ENCODE measurements at regions not wholly inside any gene's neighbourhood (a gene's known extent, or its start where the extent isn't known, plus 50 kb on each side); places are given as distances from the start of the nearest gene placed in this dataset.

- Mint-ChIP-seq H3K4me1 (no peaks in the 10 kb centered on the region), H3K27ac (no peak overlapping the region), H3K4me3 (no peak overlapping the region), H3K9me3 (ENCODE audit: insufficient read depth) (no peaks in the 10 kb centered on the region), H3K27me3 (no peaks in the 10 kb centered on the region)
- Histone ChIP-seq H3K36me3 (replicated peaks in 1 of 2; ENCODE audit: control extremely low read depth in 1 of 2, control insufficient read depth in 1 of 2, extremely low read depth in 1 of 2, insufficient read depth in 2 of 2, low read length in 1 of 2) (peaks cover 1 to 6% of the 10 kb centered on the region in 2 experiments), H3K27ac (ENCODE audit: low read length in 2 of 2) (no peak overlapping the region), H3K9me3 (ENCODE audit: control extremely low read depth in 1 of 3, control insufficient read depth in 2 of 3, insufficient read depth in 1 of 3, low read length in 2 of 3) (peaks cover 0 to 8% (median 0%) of the 10 kb centered on the region in 3 donors), H3K4me3 (ENCODE audit: control extremely low read depth in 1 of 5, extremely low read depth in 1 of 5, insufficient read depth in 1 of 5, low read depth in 2 of 5, low read length in 4 of 5) (no peak overlapping the region), H3K4me2 (replicated peaks; ENCODE audit: low read depth, low read length, poor library complexity, severe bottlenecking) (no peak overlapping the region), H2AFZ (ENCODE audit: insufficient read depth, low read depth, low read length, poor library complexity, severe bottlenecking) (no peak overlapping the region), H3K27me3 (replicated peaks in 1 of 4; ENCODE audit: control extremely low read depth in 1 of 4, control insufficient read depth in 3 of 4, insufficient read depth in 4 of 4, low read length in 3 of 4) (no peaks in the 10 kb centered on the region), H3K9ac (ENCODE audit: low read length) (no peak overlapping the region), H4K20me1 (ENCODE audit: control insufficient read depth, insufficient read depth, low read length, poor library complexity, severe bottlenecking) (peaks cover 83% of the 10 kb centered on the region), H3K4me1 (ENCODE audit: control insufficient read depth in 2 of 2, insufficient read depth in 2 of 2, low read length in 2 of 2) (no peaks in the 10 kb centered on the region), H3K79me2 (ENCODE audit: control insufficient read depth, insufficient read depth, low read length) (peaks cover 41% of the 10 kb centered on the region)
- ATAC-seq (ENCODE audit: low read depth) (no peak), DNase-seq (no peak)
- intact Hi-C loops (cut with micrococcal nuclease): no loop called here
- ChIA-PET POLR2A (no interaction called here), CTCF (interaction anchor here (1.0 kb wide), 1 partner anchor 13 kb away, joined by 4 read pairs; no protein-coding TSS in a partner anchor)
- WGBS (ENCODE audit: insufficient coverage): 92% methylated on average over 8 of the region's 13 CpGs
- no peak for TF ChIP-seq CTCF (IDR thresholded peaks at IDR 0.05)
- TF ChIP-seq EZH2 (IDR thresholded peaks at IDR 0.05; ENCODE audit: borderline replicate concordance, insufficient read depth, low read depth, low read length, poor library complexity, severe bottlenecking): no peak
Measured at GRCh38 chr22:49619301-49619700, 208.4 kb downstream of the BRD1 start.

GRCh38 chr22:49618677-49618953 is 209.1 kb downstream of the BRD1 start:
- H3K4me3 ChIP-seq (ENCODE audit: control extremely low read depth in 1 of 5, extremely low read depth in 1 of 5, insufficient read depth in 1 of 5, low read depth in 2 of 5, low read length in 4 of 5): no peak overlapping the region
- H3K9ac ChIP-seq (ENCODE audit: low read length): no peak overlapping the region
- H3K4me1 Mint-ChIP-seq: no peaks in the 10 kb centered on the region
- WGBS (ENCODE audit: insufficient coverage): 95% methylated on average over 6 of the region's 8 CpGs
- H3K27me3 ChIP-seq (replicated peaks in 1 of 4; ENCODE audit: control extremely low read depth in 1 of 4, control insufficient read depth in 3 of 4, insufficient read depth in 4 of 4, low read length in 3 of 4): no peaks in the 10 kb centered on the region
- H3K27me3 Mint-ChIP-seq: no peaks in the 10 kb centered on the region
- peaks cover 83% of the 10 kb centered on the region for H4K20me1 ChIP-seq (ENCODE audit: control insufficient read depth, insufficient read depth, low read length, poor library complexity, severe bottlenecking)
- ATAC-seq (ENCODE audit: low read depth) (no peak), DNase-seq (no peak)
- no peak overlapping the region for H3K4me3 Mint-ChIP-seq
- intact Hi-C loops (cut with micrococcal nuclease): no loop called here
- no peaks in the 10 kb centered on the region for H3K4me1 ChIP-seq (ENCODE audit: control insufficient read depth in 2 of 2, insufficient read depth in 2 of 2, low read length in 2 of 2)
- no peak overlapping the region for H3K4me2 ChIP-seq (replicated peaks; ENCODE audit: low read depth, low read length, poor library complexity, severe bottlenecking)
- H3K36me3 ChIP-seq (replicated peaks in 1 of 2; ENCODE audit: control extremely low read depth in 1 of 2, control insufficient read depth in 1 of 2, extremely low read depth in 1 of 2, insufficient read depth in 2 of 2, low read length in 1 of 2): peaks cover 1 to 6% of the 10 kb centered on the region in 2 experiments
- peaks cover 0 to 14% (median 0%) of the 10 kb centered on the region in 3 donors for H3K9me3 ChIP-seq (ENCODE audit: control extremely low read depth in 1 of 3, control insufficient read depth in 2 of 3, insufficient read depth in 1 of 3, low read length in 2 of 3)
- H3K79me2 ChIP-seq (ENCODE audit: control insufficient read depth, insufficient read depth, low read length): peaks cover 42% of the 10 kb centered on the region
- CTCF ChIA-PET: no interaction called here
- no peak overlapping the region for H2AFZ ChIP-seq (ENCODE audit: insufficient read depth, low read depth, low read length, poor library complexity, severe bottlenecking)
- no peak overlapping the region for H3K27ac ChIP-seq (ENCODE audit: low read length in 2 of 2)
- TF ChIP-seq EZH2 (IDR thresholded peaks at IDR 0.05; ENCODE audit: borderline replicate concordance, insufficient read depth, low read depth, low read length, poor library complexity, severe bottlenecking) (no peak), CTCF (IDR thresholded peaks at IDR 0.05) (no peak)
- no peaks in the 10 kb centered on the region for H3K9me3 Mint-ChIP-seq (ENCODE audit: insufficient read depth)
- POLR2A ChIA-PET: no interaction called here
- H3K27ac Mint-ChIP-seq: no peak overlapping the region
